B cell (primary cell): ENCODE measurements at regions not wholly inside any gene's neighbourhood (a gene's known extent, or its start where the extent isn't known, plus 50 kb on each side); places are given as distances from the start of the nearest gene placed in this dataset.
A peak's percentile ranks its signal among the peaks of the same experiment; 100 is the strongest.

Source experiments
- ATAC-seq: fragments of 200-7000 bp; cut with Tn5 transposase; one replicate; pipeline ENCODE4 v1.10.0; 2021; ENCODE audit warnings: low read depth, mild to moderate bottlenecking, moderate number of reproducible peaks, moderate library complexity
- CTCF ChIA-PET: fragments of 350-600 bp; sonication (Branson Sonifier 250); formaldehyde crosslinking; loops from one replicate; lab custom pipeline; 2021; ENCODE audit warnings: antibody characterized with exemption, inconsistent platforms; lab: Charles Lee
- POLR2A ChIA-PET: fragments of 350-600 bp; sonication (Branson Sonifier 250); formaldehyde crosslinking; loops from one replicate; lab custom pipeline; 2021; ENCODE audit warnings: antibody characterized with exemption; lab: Charles Lee
- DNase-seq: peaks from one replicate; pipeline ENCODE4 v3.0.0; 2013
- H2AFZ ChIP-seq: 2 replicates; pipeline ENCODE4 v1.6.1; 2012; ENCODE audit warnings: mild to moderate bottlenecking, low read depth, low read length; ENCODE audit not compliant: insufficient read depth, poor library complexity, severe bottlenecking
- H3K27ac ChIP-seq, 2 donors: 1 replicate in 1 of 2; 2 replicates in 1 of 2; pipeline ENCODE4 v1.5.1; 2012 to 2013; ENCODE audit warnings: low read length in 2 of 2, mild to moderate bottlenecking in 2 of 2, moderate library complexity in 1 of 2
- H3K27me3 ChIP-seq, 4 experiments: fragments of 200-600 bp in 1 of 4; sonication (generic) in 1 of 4; replicated peaks in 1 of 4; 1 replicate in 2 of 4; 2 replicates in 2 of 4; pipeline versions ENCODE4 v1.6.1 to v1.7.0; 2013 to 2016; ENCODE audit warnings: low read length in 3 of 4, mild to moderate bottlenecking in 2 of 4, mixed read lengths in 1 of 4, moderate library complexity in 1 of 4; ENCODE audit not compliant: insufficient read depth in 4 of 4, control insufficient read depth in 3 of 4; ENCODE audit errors: control extremely low read depth in 1 of 4
- H3K36me3 ChIP-seq, 2 experiments: replicated peaks in 1 of 2; 1 replicate in 1 of 2; 2 replicates in 1 of 2; pipeline versions ENCODE4 v1.6.1 to v1.7.1; 2013; ENCODE audit warnings: low read length in 1 of 2; ENCODE audit not compliant: insufficient read depth in 2 of 2, control insufficient read depth in 1 of 2; ENCODE audit errors: control extremely low read depth in 1 of 2, extremely low read depth in 1 of 2
- H3K4me1 ChIP-seq, 2 donors: fragments of 200-600 bp in 1 of 2; sonication (generic) in 1 of 2; 1 replicate in 1 of 2; 2 replicates in 1 of 2; pipeline versions ENCODE4 v1.5.1 to v1.6.1; 2013 to 2017; ENCODE audit warnings: low read length in 2 of 2; ENCODE audit not compliant: control insufficient read depth in 2 of 2, insufficient read depth in 2 of 2
- H3K4me2 ChIP-seq: replicated peaks from 2 replicates; pipeline ENCODE3; 2012; ENCODE audit warnings: mild to moderate bottlenecking, low read depth, low read length; ENCODE audit not compliant: poor library complexity, severe bottlenecking
- H3K4me3 ChIP-seq, 5 experiments: fragments of 200-600 bp in 1 of 5; sonication (generic) in 1 of 5; 1 replicate in 3 of 5; 2 replicates in 2 of 5; pipeline versions ENCODE4 v1.5.1 to v1.7.0; 2011 to 2016; ENCODE audit warnings: low read length in 4 of 5, mild to moderate bottlenecking in 4 of 5, low read depth in 2 of 5, control low read depth in 1 of 5, moderate library complexity in 1 of 5; ENCODE audit not compliant: insufficient read depth in 1 of 5; ENCODE audit errors: control extremely low read depth in 1 of 5, extremely low read depth in 1 of 5
- H3K79me2 ChIP-seq: fragments of 200-600 bp; sonication (generic); one replicate; pipeline ENCODE4 v1.6.0; 2016; ENCODE audit warnings: low read length; ENCODE audit not compliant: control insufficient read depth, insufficient read depth
- H3K9ac ChIP-seq: fragments of 200-600 bp; sonication (generic); 2 replicates; pipeline ENCODE4 v1.6.1; 2017; ENCODE audit warnings: mild to moderate bottlenecking, low read length, moderate library complexity
- H3K9me3 ChIP-seq, 3 donors: one replicate each; pipeline versions ENCODE4 v1.6.1 to v1.7.1; 2013; ENCODE audit warnings: low read length in 2 of 3; ENCODE audit not compliant: control insufficient read depth in 2 of 3, insufficient read depth in 1 of 3; ENCODE audit errors: control extremely low read depth in 1 of 3
- H4K20me1 ChIP-seq: 2 replicates; pipeline ENCODE4 v1.6.0; 2012; ENCODE audit warnings: mild to moderate bottlenecking, low read length; ENCODE audit not compliant: insufficient read depth, control insufficient read depth, poor library complexity, severe bottlenecking
- H3K27ac Mint-ChIP-seq: one replicate; pipeline ENCODE4 v1.8.0; 2021; ENCODE audit warnings: mixed read lengths
- H3K27me3 Mint-ChIP-seq: one replicate; pipeline ENCODE4 v1.8.0; 2021; ENCODE audit warnings: mixed read lengths
- H3K4me1 Mint-ChIP-seq: one replicate; pipeline ENCODE4 v1.8.0; 2021; ENCODE audit warnings: mixed read lengths
- H3K4me3 Mint-ChIP-seq: one replicate; pipeline ENCODE4 v1.8.0; 2021; ENCODE audit warnings: mixed read lengths
- H3K9me3 Mint-ChIP-seq: one replicate; pipeline ENCODE4 v1.8.0; 2022; ENCODE audit warnings: mixed read lengths; ENCODE audit not compliant: insufficient read depth
- EZH2 ChIP-seq: IDR thresholded peaks from 2 replicates; pipeline ENCODE4 v1.6.1; 2012; ENCODE audit warnings: borderline replicate concordance, low read depth, mild to moderate bottlenecking, moderate library complexity, low read length; ENCODE audit not compliant: insufficient read depth, poor library complexity, severe bottlenecking
- WGBS: methylation state at CpG from one replicate; pipeline ENCODE4 v1.1.5; 2013; ENCODE audit warnings: missing lambda C conversion rate; ENCODE audit not compliant: insufficient coverage; 5-methylcytosine and 5-hydroxymethylcytosine counted together
- intact Hi-C: fragments of 100-400 bp; cut with micrococcal nuclease; formaldehyde crosslinking; loops from one replicate; pipeline ENCODE4 v1.10.0; 2022
- TF ChIP-seq, protein P1 (sequence below): fragments of 200-600 bp; IDR thresholded peaks from one replicate; pipeline ENCODE4 v1.8.0; 2022; ENCODE audit warnings: antibody characterized with exemption, mild to moderate bottlenecking

DNA sequence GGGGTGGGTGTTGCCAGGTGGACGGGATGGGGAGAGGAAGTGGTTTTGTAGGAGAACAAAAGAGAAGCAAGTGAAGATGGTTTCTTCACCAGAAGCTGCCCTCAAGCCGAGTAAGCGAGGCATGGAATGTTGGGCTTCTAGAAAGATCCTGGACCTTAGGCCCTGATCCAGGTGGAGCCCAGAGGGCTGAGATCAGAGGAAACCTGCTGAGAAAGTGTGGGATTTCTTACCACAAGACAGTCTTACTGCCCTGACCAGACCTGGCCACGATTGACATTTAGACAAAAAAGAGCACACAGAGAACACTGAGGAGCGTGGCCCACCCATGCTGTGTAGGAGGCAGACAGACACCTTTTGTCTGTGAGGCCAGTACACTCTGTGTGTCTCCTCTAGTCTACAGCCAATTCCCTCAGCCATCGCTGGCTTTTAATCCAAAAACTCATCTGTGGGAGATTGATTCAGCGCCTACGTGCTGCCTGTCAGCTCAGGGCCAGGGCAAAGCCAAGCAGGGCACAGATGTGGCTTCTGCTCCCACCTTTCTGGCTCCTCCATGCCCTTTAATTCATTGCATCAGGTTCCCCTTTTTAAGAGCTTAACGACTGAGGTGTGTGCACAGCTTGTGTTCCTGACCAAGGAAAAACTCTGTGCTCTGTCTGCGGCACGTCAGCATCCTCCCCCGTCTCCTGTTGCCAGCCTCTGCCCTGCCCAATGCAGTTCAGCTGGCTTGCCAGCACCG is 123.3 kb downstream of the AKAP11 start:
- 70% methylated on average over 12 of the region's 13 CpGs for WGBS
- peak overlapping the region; percentile 48 for H3K4me3 Mint-ChIP-seq
- H3K27me3 Mint-ChIP-seq, result peaks cover 3% of the 10 kb centered on the region
- H3K4me2 ChIP-seq, result peak overlapping the region; percentile 4
- CTCF ChIA-PET, result interaction anchor here (1.7 kb wide), 1 partner anchor 14 kb away, joined by 4 read pairs; no protein-coding TSS in a partner anchor
- H3K4me3 ChIP-seq, result no peak overlapping the region
- no peak overlapping the region for H3K27ac ChIP-seq
- no peak for TF ChIP-seq EZH2
- TF ChIP-seq, protein P1, sequence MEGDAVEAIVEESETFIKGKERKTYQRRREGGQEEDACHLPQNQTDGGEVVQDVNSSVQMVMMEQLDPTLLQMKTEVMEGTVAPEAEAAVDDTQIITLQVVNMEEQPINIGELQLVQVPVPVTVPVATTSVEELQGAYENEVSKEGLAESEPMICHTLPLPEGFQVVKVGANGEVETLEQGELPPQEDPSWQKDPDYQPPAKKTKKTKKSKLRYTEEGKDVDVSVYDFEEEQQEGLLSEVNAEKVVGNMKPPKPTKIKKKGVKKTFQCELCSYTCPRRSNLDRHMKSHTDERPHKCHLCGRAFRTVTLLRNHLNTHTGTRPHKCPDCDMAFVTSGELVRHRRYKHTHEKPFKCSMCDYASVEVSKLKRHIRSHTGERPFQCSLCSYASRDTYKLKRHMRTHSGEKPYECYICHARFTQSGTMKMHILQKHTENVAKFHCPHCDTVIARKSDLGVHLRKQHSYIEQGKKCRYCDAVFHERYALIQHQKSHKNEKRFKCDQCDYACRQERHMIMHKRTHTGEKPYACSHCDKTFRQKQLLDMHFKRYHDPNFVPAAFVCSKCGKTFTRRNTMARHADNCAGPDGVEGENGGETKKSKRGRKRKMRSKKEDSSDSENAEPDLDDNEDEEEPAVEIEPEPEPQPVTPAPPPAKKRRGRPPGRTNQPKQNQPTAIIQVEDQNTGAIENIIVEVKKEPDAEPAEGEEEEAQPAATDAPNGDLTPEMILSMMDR, result no peak
- H3K79me2 ChIP-seq, result no peaks in the 10 kb centered on the region
- peaks cover 0 to 3% (median 0%) of the 10 kb centered on the region in 3 donors for H3K9me3 ChIP-seq
- no peak overlapping the region for H2AFZ ChIP-seq
- DNase-seq (no peak), ATAC-seq (no peak)
- no peaks in the 10 kb centered on the region for H4K20me1 ChIP-seq
- intact Hi-C loops, result no loop called here
- peaks cover 27% of the 10 kb centered on the region for H3K4me1 Mint-ChIP-seq
- H3K9me3 Mint-ChIP-seq, result no peaks in the 10 kb centered on the region
- no peaks in the 10 kb centered on the region for H3K27me3 ChIP-seq
- peaks cover 10 to 21% of the 10 kb centered on the region in 2 donors for H3K4me1 ChIP-seq
- POLR2A ChIA-PET, result no interaction called here
- no peak overlapping the region for H3K9ac ChIP-seq
- peak overlapping the region; percentile 26 for H3K27ac Mint-ChIP-seq
- H3K36me3 ChIP-seq, result no peaks in the 10 kb centered on the region

DNA sequence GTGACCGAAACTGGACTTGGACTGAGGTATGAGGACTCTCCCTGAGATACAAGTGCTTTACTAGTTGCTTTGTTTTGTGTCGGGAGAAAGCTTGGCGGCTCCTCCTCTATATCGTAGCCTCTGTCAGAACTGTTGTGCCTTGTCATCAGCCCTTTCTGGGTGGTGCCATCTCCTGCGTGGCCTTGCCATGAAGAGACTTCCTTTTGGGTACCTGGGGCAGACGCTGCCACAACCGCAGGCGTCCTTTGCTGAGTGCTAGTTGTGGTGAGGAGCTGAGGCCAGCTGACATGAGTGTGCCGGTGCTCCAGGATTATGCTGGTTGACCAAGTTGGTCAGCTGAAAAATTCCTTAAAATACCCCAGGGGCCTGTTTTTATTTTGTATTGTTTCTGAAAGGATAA is 124.5 kb downstream of the AKAP11 start:
- no peaks in the 10 kb centered on the region for H3K36me3 ChIP-seq
- H3K4me3 ChIP-seq, result no peak overlapping the region
- TF ChIP-seq, protein P1, result no peak
- no peak for TF ChIP-seq EZH2
- H3K27ac ChIP-seq, result no peak overlapping the region
- H3K27me3 ChIP-seq, result no peaks in the 10 kb centered on the region
- 63% methylated on average over 7 of the region's 9 CpGs for WGBS
- peaks cover 3% of the 10 kb centered on the region for H3K27me3 Mint-ChIP-seq
- H3K27ac Mint-ChIP-seq, result no peak overlapping the region
- no peak overlapping the region for H3K4me2 ChIP-seq
- ATAC-seq (peak; percentile 41), DNase-seq (peak; percentile 33)
- peaks cover 10 to 21% of the 10 kb centered on the region in 2 donors for H3K4me1 ChIP-seq
- H3K79me2 ChIP-seq, result no peaks in the 10 kb centered on the region
- H3K4me3 Mint-ChIP-seq, result peak overlapping the region; percentile 13
- no peaks in the 10 kb centered on the region for H3K9me3 Mint-ChIP-seq
- no peak overlapping the region for H3K9ac ChIP-seq
- intact Hi-C loops, result no loop called here
- POLR2A ChIA-PET, result no interaction called here
- peaks cover 0 to 3% (median 0%) of the 10 kb centered on the region in 3 donors for H3K9me3 ChIP-seq
- no peaks in the 10 kb centered on the region for H4K20me1 ChIP-seq
- peaks cover 27% of the 10 kb centered on the region for H3K4me1 Mint-ChIP-seq
- CTCF ChIA-PET, result interaction anchor here (0.7 to 1.7 kb wide), 3 partner anchors 15 to 883 kb away, joined by 3 to 4 read pairs (median 4); no protein-coding TSS in a partner anchor
- H2AFZ ChIP-seq, result no peak overlapping the region
